OCI-LY1 (cell line): ENCODE measurements at regions not wholly inside any gene's neighbourhood (a gene's known extent, or its start where the extent isn't known, plus 50 kb on each side); places are given as distances from the start of the nearest gene placed in this dataset.

Source experiments
- H2AFZ ChIP-seq: fragments of 200-600 bp; sonication (generic), shearing (Covaris generic); 2 replicates; pipeline ENCODE4 v1.6.0; 2014; ENCODE audit warnings: antibody characterized with exemption, mild to moderate bottlenecking, low read length
- H3F3A ChIP-seq: fragments of 200-600 bp; sonication (generic), shearing (Covaris generic); 2 replicates; pipeline ENCODE4 v1.6.0; 2014; ENCODE audit warnings: mild to moderate bottlenecking, antibody characterized with exemption, low read length, moderate library complexity; ENCODE audit not compliant: insufficient read depth
- H3K27ac ChIP-seq: fragments of 200-600 bp; sonication (generic); 2 replicates; pipeline ENCODE4 v1.5.1; 2014; ENCODE audit warnings: low read length, mixed run types, mild to moderate bottlenecking, low read depth; ENCODE audit not compliant: poor library complexity, severe bottlenecking
- H3K27me3 ChIP-seq: fragments of 200-600 bp; sonication (generic); 2 replicates; pipeline ENCODE4 v1.6.0; 2014; ENCODE audit warnings: antibody characterized with exemption, mild to moderate bottlenecking, low read length, moderate library complexity; ENCODE audit not compliant: insufficient read depth
- H3K36me3 ChIP-seq: fragments of 200-600 bp; sonication (generic); 2 replicates; pipeline ENCODE4 v1.6.1; 2014; ENCODE audit warnings: mild to moderate bottlenecking, antibody characterized with exemption, low read length, moderate library complexity, mixed read lengths; ENCODE audit not compliant: insufficient read depth
- H3K4me1 ChIP-seq: fragments of 200-600 bp; sonication (generic); 2 replicates; pipeline ENCODE4 v1.5.1; 2014; ENCODE audit warnings: mild to moderate bottlenecking, low read length, moderate library complexity; ENCODE audit not compliant: insufficient read depth, severe bottlenecking
- H3K4me2 ChIP-seq: fragments of 200-600 bp; sonication (generic), shearing (Covaris generic); 2 replicates; pipeline ENCODE4 v1.6.1; 2014; ENCODE audit warnings: low read length
- H3K4me3 ChIP-seq: fragments of 200-600 bp; sonication (generic); 2 replicates; pipeline ENCODE4 v1.5.1; 2014; ENCODE audit warnings: low read length, low read depth, mild to moderate bottlenecking, mixed read lengths; ENCODE audit not compliant: poor library complexity, severe bottlenecking
- H3K79me2 ChIP-seq: fragments of 200-600 bp; shearing (Covaris generic); 2 replicates; pipeline ENCODE4 v1.6.1; 2016; ENCODE audit warnings: mixed run types, low read length, mixed read lengths; ENCODE audit not compliant: insufficient read depth
- H3K9ac ChIP-seq: fragments of 200-600 bp; sonication (generic), shearing (Covaris generic); 2 replicates; pipeline ENCODE4 v1.6.1; 2014; ENCODE audit warnings: mild to moderate bottlenecking, low read length, mixed read lengths
- H3K9me2 ChIP-seq: fragments of 200-600 bp; sonication (generic), shearing (Covaris generic); 2 replicates; pipeline ENCODE4 v1.6.1; 2014; ENCODE audit warnings: low read depth, mild to moderate bottlenecking, low read length, mixed read lengths
- H3K9me3 ChIP-seq: fragments of 200-600 bp; shearing (Covaris generic); 2 replicates; pipeline ENCODE4 v1.6.1; 2014; ENCODE audit warnings: low read length, mixed read lengths
- H4K20me1 ChIP-seq: fragments of 200-600 bp; sonication (generic), shearing (Covaris generic); 2 replicates; pipeline ENCODE4 v1.6.0; 2016; ENCODE audit warnings: mild to moderate bottlenecking, low read length; ENCODE audit not compliant: insufficient read depth
- EZH2 ChIP-seq: fragments of 200-600 bp; sonication (generic), shearing (Covaris generic); IDR thresholded peaks from 2 replicates; pipeline ENCODE4 v1.8.0; 2017; ENCODE audit warnings: borderline replicate concordance, mixed run types, mild to moderate bottlenecking, antibody characterized with exemption, low read length, moderate library complexity, mixed read lengths
- TF ChIP-seq, protein P1 (sequence below): fragments of 200-600 bp; sonication (generic), shearing (Covaris generic); IDR thresholded peaks from 2 replicates; pipeline ENCODE4 v1.5.1; 2017; ENCODE audit warnings: mild to moderate bottlenecking, antibody characterized with exemption, low read length, moderate library complexity, mixed read lengths

GRCh38 chr7:27424231-27424630 lies 181.6 kb downstream of the EVX1 start:
- no peak overlapping the region for H3K27ac ChIP-seq
- H3K9me2 ChIP-seq, result no peaks in the 10 kb centered on the region
- no peaks in the 10 kb centered on the region for H3K4me1 ChIP-seq
- no peaks in the 10 kb centered on the region for H3F3A ChIP-seq
- H2AFZ ChIP-seq, result no peak overlapping the region
- H3K4me3 ChIP-seq, result no peak overlapping the region
- no peak overlapping the region for H3K4me2 ChIP-seq
- no peaks in the 10 kb centered on the region for H4K20me1 ChIP-seq
- no peaks in the 10 kb centered on the region for H3K79me2 ChIP-seq
- H3K36me3 ChIP-seq, result no peaks in the 10 kb centered on the region
- H3K9me3 ChIP-seq, result no peaks in the 10 kb centered on the region
- TF ChIP-seq, protein P1, sequence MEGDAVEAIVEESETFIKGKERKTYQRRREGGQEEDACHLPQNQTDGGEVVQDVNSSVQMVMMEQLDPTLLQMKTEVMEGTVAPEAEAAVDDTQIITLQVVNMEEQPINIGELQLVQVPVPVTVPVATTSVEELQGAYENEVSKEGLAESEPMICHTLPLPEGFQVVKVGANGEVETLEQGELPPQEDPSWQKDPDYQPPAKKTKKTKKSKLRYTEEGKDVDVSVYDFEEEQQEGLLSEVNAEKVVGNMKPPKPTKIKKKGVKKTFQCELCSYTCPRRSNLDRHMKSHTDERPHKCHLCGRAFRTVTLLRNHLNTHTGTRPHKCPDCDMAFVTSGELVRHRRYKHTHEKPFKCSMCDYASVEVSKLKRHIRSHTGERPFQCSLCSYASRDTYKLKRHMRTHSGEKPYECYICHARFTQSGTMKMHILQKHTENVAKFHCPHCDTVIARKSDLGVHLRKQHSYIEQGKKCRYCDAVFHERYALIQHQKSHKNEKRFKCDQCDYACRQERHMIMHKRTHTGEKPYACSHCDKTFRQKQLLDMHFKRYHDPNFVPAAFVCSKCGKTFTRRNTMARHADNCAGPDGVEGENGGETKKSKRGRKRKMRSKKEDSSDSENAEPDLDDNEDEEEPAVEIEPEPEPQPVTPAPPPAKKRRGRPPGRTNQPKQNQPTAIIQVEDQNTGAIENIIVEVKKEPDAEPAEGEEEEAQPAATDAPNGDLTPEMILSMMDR, result no peak
- TF ChIP-seq EZH2, result no peak
- no peak overlapping the region for H3K9ac ChIP-seq
- H3K27me3 ChIP-seq, result no peaks in the 10 kb centered on the region

DNA sequence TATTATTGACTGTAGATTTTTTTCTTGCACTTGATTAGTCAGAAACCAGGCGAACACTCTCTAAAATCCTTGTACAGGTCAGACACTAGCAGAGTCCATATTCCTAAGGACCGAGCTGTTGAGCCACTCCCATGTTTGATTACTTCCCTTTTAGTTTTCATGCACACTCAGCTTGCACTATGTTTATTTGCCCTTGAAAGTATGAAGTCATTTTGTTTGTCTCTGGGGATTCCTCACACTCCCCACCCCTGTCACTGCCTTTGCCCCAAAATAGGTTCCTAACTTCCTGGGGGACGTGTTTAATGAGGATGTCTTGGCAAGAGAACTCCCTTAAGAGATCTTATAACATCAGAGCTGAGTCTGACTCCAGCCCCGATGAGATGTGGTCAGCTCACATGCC lies 182.1 kb downstream of the EVX1 start:
- TF ChIP-seq, protein P1, result no peak
- TF ChIP-seq EZH2, result no peak
- no peaks in the 10 kb centered on the region for H3K9me2 ChIP-seq
- no peak overlapping the region for H2AFZ ChIP-seq
- no peak overlapping the region for H3K27ac ChIP-seq
- H3K4me3 ChIP-seq, result no peak overlapping the region
- H3K9me3 ChIP-seq, result no peaks in the 10 kb centered on the region
- H3K36me3 ChIP-seq, result no peaks in the 10 kb centered on the region
- H3K27me3 ChIP-seq, result no peaks in the 10 kb centered on the region
- H4K20me1 ChIP-seq, result no peaks in the 10 kb centered on the region
- no peak overlapping the region for H3K4me2 ChIP-seq
- H3K9ac ChIP-seq, result no peak overlapping the region
- no peaks in the 10 kb centered on the region for H3K4me1 ChIP-seq
- H3K79me2 ChIP-seq, result no peaks in the 10 kb centered on the region
- no peaks in the 10 kb centered on the region for H3F3A ChIP-seq

- Histone ChIP-seq H3K27me3 (no peaks in the 10 kb centered on the region; the same call in 1 of the 2 replicates), H3F3A (no peaks in the 10 kb centered on the region), H3K79me2 (no peaks in the 10 kb centered on the region), H3K4me2 (no peak overlapping the region), H3K4me3 (no peak overlapping the region), H3K27ac (no peak overlapping the region), H3K4me1 (no peaks in the 10 kb centered on the region), H3K9ac (no peak overlapping the region), H3K9me2 (no peaks in the 10 kb centered on the region), H2AFZ (no peak overlapping the region), H3K36me3 (no peaks in the 10 kb centered on the region), H4K20me1 (no peaks in the 10 kb centered on the region), H3K9me3 (no peaks in the 10 kb centered on the region)
- TF ChIP-seq, protein P1, result no peak
- TF ChIP-seq EZH2, result no peak
These were observed 184.8 kb downstream of the EVX1 start for GRCh38 chr7:27427416-27427815.
